Femur (tissue), 1 donor: ENCODE measurements at regions not wholly inside any gene's neighbourhood (a gene's known extent, or its start where the extent isn't known, plus 50 kb on each side); places are given as distances from the start of the nearest gene placed in this dataset.

Experiments
- DNase-seq: peaks from one replicate; pipeline ENCODE4 v3.0.0-alpha.2; 2017

DNA sequence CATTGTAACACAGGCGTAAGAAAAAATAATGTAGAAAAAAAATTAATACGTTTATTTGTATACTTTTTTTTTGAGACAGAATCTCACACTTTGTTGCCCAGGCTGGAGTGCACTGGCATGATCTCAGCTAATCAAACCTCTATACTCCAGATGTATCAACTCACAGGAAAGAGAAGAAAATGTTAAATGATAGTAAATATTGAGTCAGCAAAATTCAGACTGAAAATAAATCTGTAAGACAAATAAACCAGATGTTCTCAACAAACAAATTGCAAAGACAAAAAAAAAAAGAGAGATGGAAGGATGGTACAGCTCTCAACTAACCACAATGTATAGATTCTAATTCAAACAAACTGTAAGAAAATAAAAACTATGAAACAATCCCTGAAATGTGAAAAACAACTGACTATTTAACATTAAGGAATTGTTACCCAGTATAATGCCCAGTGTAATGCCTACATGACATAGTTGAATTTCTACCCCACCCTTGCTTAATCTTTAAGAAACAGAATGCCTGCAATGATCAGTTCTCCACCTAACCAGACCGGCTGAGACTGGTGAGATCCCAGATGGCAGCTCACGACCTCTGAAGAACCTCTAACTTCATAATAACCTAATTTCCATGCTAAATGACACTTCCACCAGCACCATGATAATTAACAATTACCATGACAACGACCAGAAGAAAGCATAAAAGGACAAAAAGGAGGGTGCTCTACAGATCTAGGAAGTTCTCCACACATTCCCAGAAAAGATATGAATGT, 272.0 kb upstream of the GNAI1 start:
- DNase-seq, result no peak

DNA sequence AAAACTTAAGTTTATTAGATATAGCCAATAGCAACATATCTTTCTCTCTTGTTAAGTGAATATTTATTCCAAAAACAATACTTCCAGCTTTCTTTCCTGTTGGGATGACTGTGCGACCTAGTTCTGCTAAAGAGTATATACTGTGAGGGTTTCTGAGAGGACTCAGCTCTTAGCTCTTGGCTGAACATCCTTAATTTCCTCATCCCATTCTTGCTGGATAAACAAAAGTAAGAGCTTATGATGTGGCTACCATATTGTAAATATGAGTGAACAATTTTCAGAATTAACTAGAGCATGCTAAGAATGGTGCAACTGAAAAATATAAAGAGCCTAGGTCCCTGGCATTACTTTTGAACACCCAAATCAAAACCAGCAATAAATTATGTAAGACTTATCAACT, 279.5 kb upstream of the GNAI1 start:
- DNase-seq, result no peak

DNA sequence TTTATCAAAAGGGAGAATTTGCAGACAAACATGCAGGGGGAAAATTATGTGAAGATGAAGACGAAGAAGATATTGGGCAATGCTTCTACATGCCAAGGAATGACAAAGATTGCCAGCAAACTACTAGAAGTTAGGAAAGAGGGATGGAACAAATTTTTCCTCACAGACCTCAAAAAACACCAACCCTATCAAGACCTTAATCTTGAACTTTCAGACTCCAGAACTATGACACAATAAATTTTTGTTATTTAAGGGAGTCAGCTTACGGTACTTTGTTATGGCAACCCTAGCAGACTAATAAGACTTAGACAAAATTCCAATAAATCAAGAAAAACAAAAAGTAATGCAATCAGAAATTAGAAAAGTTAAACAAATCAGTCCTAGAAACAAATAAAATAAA, 280.0 kb upstream of the GNAI1 start:
- DNase-seq, result no peak

DNA sequence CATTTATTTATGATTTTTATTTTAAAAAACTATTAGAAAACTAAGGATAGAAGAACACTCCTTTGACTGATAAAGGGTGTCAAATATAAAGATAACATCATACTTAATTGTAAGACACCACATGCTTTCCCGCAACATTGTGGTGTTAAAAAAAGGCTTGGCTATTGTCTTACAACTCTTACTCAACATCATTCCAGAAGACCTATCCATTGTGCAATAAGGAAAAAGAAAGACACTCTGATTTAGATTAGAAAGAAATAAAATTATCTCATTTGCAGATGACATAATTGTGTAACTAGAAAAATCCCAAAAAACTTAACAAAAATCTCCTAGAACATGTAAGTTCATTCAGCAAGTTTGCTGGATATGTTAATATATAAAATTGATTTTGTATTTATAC, 296.7 kb upstream of the GNAI1 start:
- no peak for DNase-seq

DNA sequence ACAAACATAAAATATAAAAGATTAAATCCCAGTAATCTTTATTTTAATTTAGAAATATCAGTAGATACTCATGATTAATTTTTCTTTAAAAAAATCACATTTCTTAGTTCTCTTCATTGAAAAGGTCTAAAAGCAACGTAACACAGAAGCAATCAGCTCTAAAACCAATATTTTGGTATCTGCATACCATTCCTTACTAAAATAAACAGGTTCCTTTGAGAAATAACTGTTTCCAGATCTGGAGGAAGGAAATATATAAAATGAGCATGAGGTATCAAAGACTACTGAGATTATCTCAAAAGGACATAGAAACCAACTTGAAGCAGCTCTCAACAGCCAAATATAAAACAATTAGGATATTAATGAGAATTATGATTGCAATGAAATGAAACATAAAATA, 301.0 kb upstream of the GNAI1 start:
- DNase-seq, result no peak

DNA sequence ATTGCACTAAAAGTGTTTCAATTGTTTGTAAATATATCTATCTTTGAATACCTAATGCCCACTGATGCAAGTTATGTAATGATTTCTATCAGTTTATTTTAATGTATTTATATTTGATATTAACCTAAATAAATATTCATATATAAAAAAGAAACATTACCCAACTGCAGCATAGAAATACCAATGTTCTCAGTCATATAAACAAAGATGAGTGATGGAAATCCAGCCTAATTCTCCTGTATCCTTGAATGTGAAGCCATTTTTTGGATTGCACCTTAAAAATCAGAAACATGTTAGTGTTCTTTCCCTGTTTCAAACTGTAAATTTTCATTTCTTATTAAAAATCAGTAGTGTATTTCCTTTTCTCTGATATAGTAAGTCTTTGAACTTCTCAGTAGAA, 305.8 kb upstream of the GNAI1 start:
- no peak for DNase-seq

DNA sequence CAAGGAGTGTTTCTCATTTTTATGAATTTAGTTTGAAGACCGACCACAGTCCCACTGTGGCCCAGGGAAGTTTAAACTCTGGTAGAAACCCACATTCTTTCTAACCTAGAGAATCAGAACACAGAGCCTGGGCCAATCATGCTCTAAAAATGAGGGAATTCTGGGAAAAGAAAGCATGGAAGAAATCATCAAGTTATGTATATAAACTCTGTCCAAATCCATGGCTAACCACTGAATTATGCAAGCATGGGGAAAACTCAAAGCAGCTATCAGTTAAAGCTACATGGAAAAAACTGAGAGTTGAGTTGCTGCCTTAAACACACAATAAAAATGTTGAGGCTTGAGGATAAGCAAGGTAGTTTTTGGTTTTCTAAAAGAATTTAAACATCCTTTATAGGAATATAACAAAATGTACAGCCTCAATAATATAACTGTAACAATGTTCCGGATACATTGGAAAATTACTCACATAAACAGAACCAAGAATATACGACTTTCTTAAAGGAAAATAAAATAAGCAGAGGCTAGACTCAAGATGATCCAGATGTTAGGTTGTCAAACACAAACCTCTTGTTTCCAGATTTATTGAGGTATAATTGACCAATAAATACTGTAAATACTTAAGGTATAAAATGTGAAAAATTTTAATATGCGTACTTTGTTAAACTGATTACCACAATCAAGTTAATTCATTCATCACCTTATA, 311.2 kb upstream of the GNAI1 start:
- DNase-seq, result no peak

DNA sequence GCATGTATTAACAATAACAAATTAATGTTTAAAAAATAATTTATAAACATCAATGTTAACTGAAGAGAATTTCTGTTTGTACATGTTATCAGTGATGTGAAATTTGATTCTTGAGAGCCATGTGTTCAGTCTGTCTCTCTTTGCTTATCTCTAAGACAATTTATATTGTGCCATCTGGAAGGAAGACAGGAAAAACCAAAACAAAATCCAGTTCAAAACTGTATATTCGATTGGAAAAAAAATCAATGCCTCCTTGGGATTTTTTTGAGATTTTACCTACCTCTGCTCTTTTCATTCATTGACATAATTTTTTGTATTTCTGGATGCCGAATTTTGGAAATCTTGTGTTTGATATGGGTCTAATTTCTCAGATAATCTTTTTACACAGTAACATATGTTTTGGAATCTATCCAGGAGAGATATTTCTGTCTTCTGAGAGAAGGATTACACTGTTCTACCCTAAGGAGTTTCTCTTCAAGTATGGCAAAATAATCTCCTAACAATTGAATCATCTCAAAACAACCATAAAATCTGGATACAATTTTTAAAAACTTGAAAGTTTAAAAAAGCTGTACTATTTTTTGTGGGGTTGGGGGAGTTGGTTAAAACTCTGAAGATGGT, 311.9 kb upstream of the GNAI1 start:
- no peak for DNase-seq

DNA sequence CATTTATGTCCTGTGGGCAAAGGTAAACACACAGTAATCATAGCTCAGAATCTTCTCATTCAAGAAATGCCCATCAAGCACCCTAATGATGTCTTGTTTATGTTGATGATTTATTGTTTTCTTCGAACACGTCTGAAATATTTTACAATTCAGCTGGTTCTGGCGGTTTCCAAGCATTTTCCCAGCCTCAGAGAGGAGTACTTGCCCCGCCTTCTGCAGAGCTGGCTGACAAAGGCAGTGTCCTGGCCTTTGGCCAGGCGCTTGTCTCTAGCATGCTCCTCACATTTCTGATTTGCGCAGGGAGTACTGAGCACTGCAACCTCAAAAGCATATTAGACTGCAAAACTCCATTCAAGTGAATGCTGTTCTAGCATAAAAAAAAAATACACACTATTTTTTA, 314.2 kb upstream of the GNAI1 start:
- DNase-seq, result peak; percentile 78

DNA sequence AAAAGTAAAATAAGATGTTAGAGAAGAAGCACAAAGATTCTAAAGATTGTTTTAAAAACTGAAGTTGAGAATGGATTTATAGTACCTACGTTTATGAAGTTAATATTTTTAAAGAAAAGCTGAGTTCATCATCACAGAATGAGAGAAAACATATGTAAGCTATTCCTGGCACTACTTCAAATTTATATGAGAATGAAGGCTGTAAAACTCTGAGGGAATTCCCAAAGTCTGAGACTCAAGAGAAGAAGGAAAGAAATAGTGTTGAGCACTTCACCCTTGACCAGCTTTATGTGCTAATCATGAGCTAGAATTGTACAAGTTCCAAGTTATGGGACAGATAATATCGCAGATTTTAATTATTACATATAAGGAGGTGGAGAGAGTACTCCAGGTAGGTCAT, 323.7 kb upstream of the GNAI1 start:
- no peak for DNase-seq

DNA sequence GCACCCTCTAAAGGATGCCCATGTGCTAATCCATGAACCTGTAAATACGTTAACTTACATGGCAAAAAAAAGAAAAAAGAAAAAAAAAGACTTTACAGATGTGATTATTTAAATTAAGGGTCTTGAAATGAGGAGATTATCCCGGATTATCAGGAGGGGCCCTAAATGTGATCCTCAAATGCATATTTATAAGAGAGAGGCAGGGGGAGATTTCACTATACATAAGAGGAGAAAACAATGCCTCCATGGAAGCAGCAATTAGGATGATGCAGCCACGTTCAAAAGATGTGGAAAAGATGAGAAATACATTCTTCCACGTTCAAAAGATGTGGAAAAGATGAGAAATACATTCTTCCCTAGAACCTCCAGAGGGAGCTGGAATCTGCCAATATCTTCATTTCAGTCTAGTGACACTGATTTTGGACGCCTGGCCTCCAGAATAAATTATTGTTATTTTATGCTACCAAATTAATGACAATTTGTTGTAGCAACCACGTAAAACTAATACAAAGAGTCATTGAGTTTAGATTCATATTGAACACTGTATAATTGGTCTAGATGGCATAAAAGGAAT, 328.4 kb upstream of the GNAI1 start:
- DNase-seq, result no peak

DNA sequence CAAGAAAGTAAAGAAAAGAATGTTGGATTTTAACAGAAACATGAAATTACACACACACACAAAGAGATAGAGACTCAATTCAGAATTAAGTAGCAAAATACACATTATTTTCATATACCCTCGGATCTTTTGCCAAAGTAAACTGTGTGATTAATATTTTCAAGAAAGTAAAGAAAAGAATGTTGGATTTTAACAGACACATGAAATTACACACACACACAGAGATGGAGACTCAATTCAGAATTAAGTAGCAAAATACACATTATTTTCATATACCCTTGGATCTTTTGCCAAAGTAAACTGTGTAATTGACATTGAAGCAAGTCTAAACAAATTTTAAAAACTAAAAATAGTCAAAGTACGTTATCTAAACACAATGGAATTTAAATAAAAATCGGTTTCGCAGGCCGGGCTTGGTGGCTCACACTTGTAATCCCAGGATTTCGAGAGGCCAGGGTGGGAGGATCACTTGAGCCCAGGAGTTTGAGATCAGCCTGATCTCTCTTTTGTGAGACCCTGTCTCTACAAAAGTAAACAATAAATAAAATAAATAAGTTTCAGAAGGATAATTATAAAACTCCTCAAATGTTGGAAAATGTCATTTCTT, 337.3 kb upstream of the MAGI2 start:
- no peak for DNase-seq

DNA sequence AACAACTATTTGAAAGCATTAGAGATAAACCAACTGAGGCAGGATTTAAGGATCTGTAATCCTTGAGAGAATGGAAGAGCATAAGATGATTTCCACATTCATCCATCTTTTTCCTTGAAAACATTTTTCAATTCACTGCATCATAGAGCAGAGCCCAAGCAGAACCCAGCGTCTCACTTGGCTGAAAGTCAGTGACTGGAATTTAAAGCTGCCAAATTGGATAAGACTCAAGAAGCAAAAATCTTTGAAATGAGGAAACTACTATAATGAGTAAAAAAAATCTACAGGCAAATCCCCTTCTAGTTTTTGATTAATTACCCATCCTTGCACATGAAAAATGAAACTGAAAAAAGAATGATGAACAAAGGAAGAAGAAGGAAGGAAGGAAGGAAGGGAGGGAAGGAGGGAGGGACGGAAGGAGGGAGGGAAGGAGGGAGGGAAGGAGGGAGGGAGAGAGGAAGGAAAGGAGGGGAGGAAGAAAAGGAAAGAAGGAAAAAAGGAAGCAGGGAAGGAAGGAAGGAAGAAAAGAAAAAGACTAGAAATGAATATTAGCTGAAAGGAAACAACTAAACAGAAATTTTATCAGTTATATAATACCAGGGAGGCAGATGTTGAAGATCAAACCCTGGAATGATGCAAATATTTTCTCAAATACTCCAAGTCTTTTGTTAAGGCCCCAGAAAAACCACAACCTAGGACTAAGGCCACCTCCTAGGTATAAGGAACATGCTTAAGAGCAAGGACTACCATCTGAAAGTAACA, 336.3 kb upstream of the MAGI2 start:
- peak; percentile 19 for DNase-seq

DNA sequence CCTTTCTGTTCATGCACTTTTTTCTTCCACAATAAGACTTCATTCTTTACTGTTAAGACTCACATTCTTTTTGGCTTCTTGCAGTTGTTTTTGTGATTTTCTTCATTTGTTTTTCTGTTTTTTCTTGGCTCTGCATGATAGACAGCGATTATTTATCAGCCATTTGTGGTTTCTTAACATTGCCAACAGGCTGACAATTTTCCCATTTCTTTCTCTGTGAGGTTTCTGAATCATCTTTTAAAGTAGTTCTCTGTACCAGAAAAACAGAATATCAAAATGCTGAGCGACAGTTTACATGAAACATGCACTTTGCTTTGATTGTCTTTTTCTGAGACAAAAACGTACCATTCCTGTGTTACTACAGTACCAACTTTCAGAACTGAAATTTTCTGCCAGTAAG, 334.2 kb upstream of the MAGI2 start:
- DNase-seq, result no peak

DNA sequence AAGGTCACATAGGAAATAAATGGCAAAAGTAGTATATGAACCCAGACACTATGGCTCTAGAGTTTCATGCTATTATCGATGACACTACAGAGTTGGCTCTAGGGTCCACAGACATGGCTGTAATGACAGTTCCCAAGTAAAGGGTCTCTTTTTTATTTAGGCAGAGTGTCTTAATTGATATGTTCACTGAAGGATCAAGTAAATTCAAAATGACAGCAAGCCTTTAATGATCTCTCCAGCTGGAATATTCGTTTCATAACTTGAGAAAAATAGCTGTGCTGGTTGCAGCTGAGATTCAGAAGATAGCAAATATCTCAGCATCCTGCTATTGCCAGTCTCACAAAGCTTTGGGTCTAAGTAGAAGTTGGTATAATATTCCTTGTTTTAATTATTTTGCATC, 333.6 kb upstream of the MAGI2 start:
- no peak for DNase-seq

DNA sequence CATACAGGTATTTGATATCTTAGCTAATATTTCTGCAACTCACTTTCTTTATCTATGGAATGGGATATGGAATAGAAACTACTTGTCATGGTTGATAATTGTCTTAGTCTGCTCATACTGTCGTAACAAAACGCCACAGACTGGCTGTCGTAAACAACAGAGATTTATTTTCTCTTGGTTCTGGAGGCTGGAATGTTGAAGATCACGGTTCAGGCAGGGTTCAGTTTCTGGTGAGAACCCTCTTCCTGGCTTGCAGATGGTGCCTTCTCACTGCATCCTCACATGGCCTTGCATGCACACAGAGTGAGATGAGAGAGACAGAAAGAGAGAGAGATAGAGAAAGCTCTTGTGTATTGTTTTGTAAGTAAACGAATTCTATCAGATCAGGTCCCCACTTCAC, 332.7 kb upstream of the MAGI2 start:
- DNase-seq, result no peak

DNA sequence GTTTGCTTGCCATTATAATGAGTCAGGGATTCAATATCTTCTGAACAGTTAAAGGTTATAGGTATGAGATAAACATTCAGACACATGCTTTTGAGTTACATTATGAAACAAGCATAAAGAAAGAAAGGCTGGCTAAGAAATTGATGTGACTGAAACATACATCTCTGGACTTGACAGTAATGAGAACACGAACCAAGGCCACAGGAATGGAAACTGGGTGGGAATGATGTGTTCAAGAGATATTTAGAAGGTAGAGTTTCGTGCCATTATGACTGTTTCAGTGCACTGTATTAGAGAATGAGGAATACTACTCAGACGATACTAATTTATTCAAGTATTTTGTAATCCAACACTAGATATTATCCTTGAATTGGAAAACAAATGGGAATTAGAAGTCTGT, 332.1 kb upstream of the MAGI2 start:
- DNase-seq, result no peak

DNA sequence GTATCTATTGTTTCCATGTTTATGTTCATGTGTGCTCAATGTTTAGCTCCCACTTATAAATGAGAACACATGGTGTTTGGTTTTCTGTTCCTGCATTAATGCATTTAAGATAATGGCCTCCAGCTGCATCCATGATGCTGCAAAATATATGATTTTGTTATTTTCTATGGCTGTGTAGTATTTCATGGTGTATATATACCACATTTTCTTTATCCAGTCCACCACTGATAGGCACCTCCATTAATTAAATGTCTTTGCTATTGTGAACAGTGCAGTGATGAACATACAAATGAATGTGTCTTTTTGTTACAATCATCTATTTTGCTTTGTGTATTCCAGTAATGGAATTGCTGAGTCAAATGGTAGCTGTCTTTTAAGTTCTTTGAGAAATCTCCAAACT, 329.4 kb upstream of the MAGI2 start:
- DNase-seq, result no peak

DNA sequence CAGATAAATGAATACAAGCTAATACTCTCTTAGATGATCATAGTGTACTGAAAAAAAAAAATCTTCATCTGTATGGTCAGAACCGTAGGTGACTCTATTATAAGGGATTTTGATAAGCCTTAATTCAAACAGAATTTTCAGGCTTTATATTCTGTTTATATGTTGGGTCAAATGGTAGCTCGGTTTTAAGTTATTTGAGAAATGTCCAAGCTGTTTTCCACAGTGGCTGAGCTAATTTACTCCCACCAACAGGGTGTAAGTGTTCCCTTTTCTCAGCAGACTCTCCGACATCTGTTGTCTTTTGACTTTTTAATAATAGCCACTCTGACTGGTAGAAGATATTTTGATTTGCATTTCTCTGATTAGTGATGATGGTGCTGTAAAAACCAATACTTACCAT, 328.8 kb upstream of the MAGI2 start:
- DNase-seq, result no peak

DNA sequence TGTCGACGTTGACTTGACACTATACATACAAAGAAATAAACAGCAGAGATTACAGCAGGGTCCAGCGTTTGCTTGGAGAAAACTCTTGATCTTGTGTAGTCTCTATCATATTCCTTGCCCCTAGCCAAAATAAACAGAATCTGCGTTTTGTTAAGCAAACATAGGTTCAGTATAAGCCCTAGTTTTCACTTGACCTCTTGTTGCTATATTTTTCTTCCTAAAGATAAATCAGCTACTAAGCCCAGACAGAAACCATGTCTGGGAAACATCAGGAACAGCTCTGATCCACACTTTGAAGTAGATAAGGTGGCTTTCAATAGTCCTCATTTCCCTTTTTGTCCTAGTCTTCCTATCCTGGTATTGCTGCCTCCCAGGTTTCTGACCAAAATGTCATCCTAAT, 328.2 kb upstream of the MAGI2 start:
- DNase-seq, result no peak

DNA sequence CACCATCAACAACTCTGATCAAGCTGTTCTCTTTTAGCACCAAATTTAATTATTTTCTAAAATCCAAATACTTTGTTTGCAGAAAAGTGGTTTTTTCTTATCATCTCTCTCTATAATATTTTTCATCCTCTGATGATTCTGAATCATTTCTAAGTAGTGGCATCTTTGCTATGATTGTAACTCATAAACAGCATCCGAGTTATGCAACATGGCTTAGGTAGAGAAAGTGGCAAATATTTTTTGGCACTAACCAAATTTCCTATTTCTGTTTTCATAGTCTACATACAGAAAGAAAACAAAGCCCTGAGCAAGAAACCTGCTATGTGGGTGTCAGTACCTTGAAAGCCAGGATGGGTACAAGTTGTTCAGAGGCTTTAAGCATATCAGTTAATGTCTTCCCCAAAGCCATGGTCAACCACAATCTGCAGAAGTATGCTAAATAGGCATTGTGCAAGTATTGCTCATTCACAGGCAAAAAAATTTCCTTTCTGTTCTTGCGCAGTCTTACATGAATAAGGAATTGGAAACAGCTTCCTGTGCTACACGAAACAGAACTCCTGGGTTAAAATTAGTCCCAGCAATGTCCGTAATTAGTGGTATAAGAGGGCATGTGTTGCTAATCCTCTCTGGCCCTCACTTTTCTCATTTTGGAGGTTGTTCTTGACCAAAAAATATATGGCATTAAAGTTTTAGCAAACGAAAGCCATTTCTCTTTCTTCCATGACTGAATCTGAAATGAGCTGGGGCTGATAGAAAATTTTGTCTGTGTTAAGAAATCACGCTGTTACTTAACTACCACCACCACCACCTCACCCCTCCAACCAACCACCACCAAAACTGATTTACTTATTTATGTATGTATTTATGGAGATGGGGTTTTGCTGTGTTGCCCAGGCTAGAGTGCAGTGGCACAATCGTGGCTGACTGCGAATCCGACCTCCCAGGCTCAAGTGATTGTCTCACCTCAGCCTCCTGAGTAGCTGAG, 325.6 kb upstream of the MAGI2 start:
- no peak for DNase-seq

DNA sequence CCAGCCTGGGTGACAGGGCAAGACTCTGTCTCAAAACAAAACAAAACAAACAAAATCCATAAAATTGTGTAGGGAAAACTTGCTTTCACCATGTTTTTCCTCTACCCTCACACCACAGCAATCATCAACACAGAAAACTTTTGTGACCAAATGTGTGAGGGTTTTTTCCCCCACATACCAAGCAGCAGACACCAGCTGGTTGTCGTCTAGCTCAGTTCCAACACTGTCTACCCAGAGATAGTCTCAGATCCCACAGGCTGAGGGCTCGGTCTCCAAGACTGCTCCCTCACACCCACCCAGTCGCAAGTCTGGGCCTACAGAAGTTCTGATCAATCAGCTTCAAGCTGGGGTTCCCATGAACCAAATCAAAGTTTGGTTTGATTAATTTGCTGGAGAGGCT, 322.4 kb upstream of the MAGI2 start:
- DNase-seq, result no peak
